HG02973 (cell line): ENCODE measurements at regions not wholly inside any gene's neighbourhood (a gene's known extent, or its start where the extent isn't known, plus 50 kb on each side); places are given as distances from the start of the nearest gene placed in this dataset.
"Not testable (repeated sequence)": the region's sequence is repeated elsewhere in the genome, so short reads cannot be mapped to it uniquely, and the experiment has no call there.

Source experiments
- ATAC-seq: cut with Tn5 transposase; IDR thresholded peaks from one replicate; pipeline ENCODE4 v1.9.1; 2021; ENCODE audit warnings: moderate library complexity; ENCODE audit not compliant: unreplicated experiment

GRCh38 chr2:228956701-228957474, 314.2 kb downstream of the PID1 start:
- no peak for ATAC-seq

- no peak for ATAC-seq
Observed at GRCh38 chr2:228949831-228950230, 321.3 kb downstream of the PID1 start.

GRCh38 chr2:228945710-228946109, 325.4 kb downstream of the PID1 start:
- no peak for ATAC-seq

- no peak for ATAC-seq
Observed at GRCh38 chr2:228942856-228943255, 328.2 kb downstream of the PID1 start.

- no peak for ATAC-seq
Observed at GRCh38 chr2:228938629-228939028, 332.5 kb downstream of the PID1 start.

GRCh38 chr2:228927028-228928010, 343.8 kb downstream of the PID1 start:
- no peak for ATAC-seq

- ATAC-seq, result no peak
Observed at GRCh38 chr2:228919808-228920207, 351.3 kb downstream of the PID1 start.

- no peak for ATAC-seq
Observed at GRCh38 chr2:228917220-228917619, 353.9 kb downstream of the PID1 start.

GRCh38 chr2:228916416-228917090, 354.5 kb downstream of the PID1 start:
- ATAC-seq, result no peak

- no peak for ATAC-seq
Observed at GRCh38 chr2:228913176-228913575, 357.9 kb downstream of the PID1 start.

GRCh38 chr2:228910872-228911271, 360.2 kb downstream of the PID1 start:
- not testable (repeated sequence) for ATAC-seq

GRCh38 chr2:228902176-228902575, 368.9 kb downstream of the PID1 start:
- ATAC-seq, result no peak

- no peak for ATAC-seq
Observed at GRCh38 chr2:228901531-228901930, 369.6 kb downstream of the PID1 start.

GRCh38 chr2:228878138-228878537, 392.9 kb downstream of the PID1 start:
- ATAC-seq, result no peak

GRCh38 chr2:228876276-228876675, 394.8 kb downstream of the PID1 start:
- ATAC-seq, result no peak

GRCh38 chr2:228875152-228875900, 395.8 kb downstream of the PID1 start:
- no peak for ATAC-seq

- ATAC-seq, result no peak
Observed at GRCh38 chr2:228871012-228871411, 400.1 kb downstream of the PID1 start.

GRCh38 chr2:228869636-228870264, 401.3 kb downstream of the PID1 start:
- ATAC-seq, result no peak

GRCh38 chr2:228867406-228867805, 403.7 kb downstream of the PID1 start:
- ATAC-seq, result no peak

GRCh38 chr2:228866781-228867180, 404.3 kb downstream of the PID1 start:
- no peak for ATAC-seq
